NCI-H69 (cell line): ENCODE measurements at regions not wholly inside any gene's neighbourhood (a gene's known extent, or its start where the extent isn't known, plus 50 kb on each side); places are given as distances from the start of the nearest gene placed in this dataset.
"Not testable (repeated sequence)": the region's sequence is repeated elsewhere in the genome, so short reads cannot be mapped to it uniquely, and the experiment has no call there.

Source experiments
- DNase-seq: peaks from one replicate; lab custom pipeline; 2025; lab: John Stamatoyannopoulos, UW

DNA sequence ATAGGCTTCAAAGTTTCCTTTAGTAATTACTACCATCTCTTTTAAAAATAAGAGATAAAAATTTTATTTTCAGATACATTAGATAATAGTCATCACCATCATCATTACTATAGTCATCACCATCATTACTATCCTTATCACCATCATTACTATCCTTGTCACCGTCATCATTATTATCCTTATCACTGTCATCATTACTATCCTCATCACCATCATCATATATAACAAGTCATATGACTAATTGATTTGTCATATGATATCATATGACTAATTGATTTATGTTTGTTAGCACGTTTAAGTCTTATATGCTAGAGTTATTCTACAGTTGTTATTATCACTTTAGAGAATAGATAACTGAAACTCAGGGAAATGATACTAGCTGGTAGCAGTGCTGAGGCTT, 382.1 kb upstream of the CDH18 start:
- DNase-seq, result no peak

GRCh38 chr5:20369518-20369885, 381.5 kb upstream of the CDH18 start:
- no peak for DNase-seq

- peak; percentile 49 for DNase-seq
Observed at GRCh38 chr5:20368571-20369517, 380.8 kb upstream of the CDH18 start.

DNA sequence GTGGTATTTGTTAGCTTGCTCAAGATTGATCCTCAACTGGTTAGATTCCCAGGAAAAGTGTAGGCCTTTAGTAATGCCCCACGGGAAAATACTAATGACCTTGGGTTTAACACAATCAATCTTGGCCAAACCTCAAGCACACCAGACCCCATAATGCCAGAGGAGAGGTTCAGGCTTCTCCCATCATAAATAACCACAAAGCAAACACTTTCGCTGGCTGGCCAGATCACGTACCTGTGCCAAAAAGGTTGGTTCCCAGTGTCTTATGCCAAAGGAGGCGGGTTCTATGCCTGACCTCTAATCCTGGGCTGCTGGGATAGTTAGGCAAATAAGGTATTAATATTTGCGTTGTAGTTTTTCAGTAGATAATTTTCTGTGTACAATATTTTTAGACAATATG, 379.2 kb upstream of the CDH18 start:
- peak; percentile 92 for DNase-seq

GRCh38 chr5:20360263-20360662, 372.3 kb upstream of the CDH18 start:
- DNase-seq, result peak; percentile 96

GRCh38 chr5:20359377-20359776, 371.4 kb upstream of the CDH18 start:
- peak; percentile 38 for DNase-seq

- DNase-seq, result peak; percentile 78
Observed at GRCh38 chr5:20353499-20353898, 365.5 kb upstream of the CDH18 start.

- no peak for DNase-seq
Observed at GRCh38 chr5:20351849-20352248, 363.8 kb upstream of the CDH18 start.

GRCh38 chr5:20348321-20348720, 360.3 kb upstream of the CDH18 start:
- no peak for DNase-seq

DNA sequence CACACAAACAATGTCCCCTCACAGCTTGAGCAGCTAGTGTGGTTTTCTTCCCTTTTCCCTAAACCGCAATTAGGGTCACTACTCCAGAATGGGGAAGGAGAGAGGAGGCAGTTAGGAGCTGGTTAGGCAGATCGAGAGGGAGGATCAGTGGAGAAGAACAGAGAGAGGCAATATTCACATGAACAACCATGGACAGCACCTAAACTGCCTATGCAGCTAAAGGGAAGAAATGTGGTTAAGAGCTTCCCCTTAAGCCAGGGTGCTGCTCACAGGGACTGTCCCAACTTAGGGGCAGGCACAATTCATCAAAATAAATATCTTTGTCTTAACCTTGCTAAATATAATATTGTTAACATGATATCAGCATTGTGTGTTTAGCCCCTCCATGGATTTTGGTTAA, 359.3 kb upstream of the CDH18 start:
- no peak for DNase-seq

DNA sequence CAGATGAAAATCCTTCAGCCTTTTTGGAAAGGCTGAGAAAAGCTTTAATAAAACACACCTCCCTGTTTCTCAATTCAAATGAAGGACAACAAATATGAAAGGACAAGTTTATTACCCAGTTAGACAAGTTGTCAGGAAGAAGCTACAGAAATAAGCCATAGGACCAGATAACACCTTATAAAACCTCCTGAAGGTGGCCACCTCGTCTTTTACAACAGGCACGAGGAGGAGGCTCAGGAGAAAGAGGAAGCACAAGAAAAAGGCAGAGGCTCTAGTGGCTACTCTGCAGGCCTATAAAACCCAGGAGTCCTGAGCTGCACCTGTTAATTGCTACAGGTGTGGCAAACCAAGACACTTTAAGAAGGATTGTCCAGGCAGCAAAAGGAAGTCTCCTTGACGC, 352.1 kb upstream of the CDH18 start:
- peak; percentile 45 for DNase-seq

DNA sequence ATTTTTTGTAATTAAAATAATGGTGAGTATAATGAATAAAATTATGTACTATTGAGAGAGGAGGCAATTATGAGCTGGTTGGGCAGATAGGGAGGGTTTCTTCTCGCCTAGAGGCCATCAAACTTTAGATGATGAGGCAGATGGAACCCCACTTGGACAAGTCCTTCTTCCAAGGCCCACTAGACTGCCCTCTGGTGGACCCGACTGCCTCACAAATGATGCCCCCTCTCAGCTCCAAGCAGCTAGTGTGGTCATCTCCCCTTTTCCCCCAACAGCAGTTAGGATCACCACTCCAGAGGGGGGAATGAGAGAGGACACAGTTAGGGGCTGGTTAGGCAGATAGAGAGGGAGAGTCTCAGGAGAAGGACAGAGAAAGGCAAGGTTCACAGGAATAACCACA, 348.0 kb upstream of the CDH18 start:
- peak; percentile 22 for DNase-seq

DNA sequence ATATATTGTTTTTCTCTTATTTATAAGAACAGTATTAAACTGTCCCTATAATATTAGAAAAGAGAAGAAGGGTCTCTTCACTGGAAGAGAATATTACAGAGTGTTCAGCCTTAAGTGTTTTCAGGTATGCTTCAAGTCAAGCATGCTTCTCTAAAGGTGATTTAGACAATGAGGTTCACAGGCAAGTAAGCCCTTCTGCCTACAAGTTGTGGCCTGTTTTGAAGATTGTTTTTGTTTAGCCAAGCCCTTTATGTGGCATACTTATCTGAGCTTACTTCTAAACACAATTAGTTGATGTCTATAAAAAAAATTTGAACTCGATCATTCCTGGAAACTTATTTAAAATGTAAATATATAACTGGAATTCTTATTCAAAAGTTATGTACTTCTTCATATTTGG, 343.8 kb upstream of the CDH18 start:
- DNase-seq, result no peak

GRCh38 chr5:20323323-20323722, 335.3 kb upstream of the CDH18 start:
- DNase-seq, result no peak

DNA sequence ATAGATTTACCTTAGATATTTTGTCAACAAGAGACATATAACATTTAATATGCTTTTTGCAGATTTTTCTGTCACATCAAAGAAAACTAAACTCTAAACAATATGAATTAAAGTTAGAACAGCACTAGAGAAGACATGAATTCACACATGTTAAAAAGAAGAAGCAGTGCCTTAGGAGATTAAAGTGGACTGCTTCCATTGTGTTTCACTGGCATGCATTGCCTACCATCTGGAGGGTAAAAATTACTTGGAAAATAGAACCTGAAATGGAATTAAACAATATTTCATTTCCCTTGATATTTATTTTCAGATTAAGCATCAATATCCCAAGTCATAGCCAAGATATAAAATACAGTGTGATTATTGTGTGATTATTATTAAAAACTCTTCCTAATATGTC, 319.4 kb upstream of the CDH18 start:
- DNase-seq, result no peak

DNA sequence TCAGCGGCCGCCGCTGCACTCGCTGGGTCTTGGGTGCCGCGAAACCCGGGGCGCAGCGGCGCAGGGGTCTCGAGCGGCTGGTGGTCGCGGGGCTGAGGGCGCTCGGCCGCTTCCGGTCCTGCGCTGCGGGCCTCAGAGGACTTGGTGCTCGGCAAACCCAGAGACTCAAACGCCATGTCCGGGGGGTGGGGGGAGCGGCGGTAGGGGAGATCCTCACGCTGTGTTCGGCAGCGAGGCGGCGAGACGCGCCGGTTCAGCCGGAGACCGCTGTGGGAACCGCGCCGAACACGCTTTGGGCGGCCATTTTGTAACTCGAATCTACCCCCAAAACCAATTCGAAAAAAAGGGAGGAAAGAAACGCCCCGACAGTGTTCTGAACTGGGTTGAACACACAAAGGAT, 317.5 kb upstream of the CDH18 start:
- no peak for DNase-seq

- not testable (repeated sequence) for DNase-seq
Observed at GRCh38 chr5:20304570-20304969, 316.6 kb upstream of the CDH18 start.

GRCh38 chr5:20300110-20300509, 312.1 kb upstream of the CDH18 start:
- no peak for DNase-seq

- no peak for DNase-seq
Observed at GRCh38 chr5:20294696-20295095, 306.7 kb upstream of the CDH18 start.

DNA sequence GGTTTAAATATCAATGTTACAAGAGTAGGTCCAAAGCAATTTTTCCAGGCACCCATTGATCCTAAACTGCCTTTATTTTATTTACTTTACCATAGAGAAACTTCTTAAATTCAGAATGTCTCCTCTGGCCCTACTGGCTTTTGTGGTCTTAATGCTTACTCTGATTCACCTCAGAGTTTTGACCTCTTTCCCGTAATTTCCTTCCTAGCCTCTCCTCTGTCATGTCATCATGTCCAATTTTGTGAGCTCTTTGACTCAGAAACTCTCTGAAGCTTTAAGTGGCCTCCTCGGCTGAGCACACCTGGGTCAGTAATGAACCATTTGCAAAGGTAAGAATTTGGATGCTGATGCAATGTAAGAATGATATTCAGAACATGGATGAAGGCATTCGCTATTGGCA, 303.8 kb upstream of the CDH18 start:
- no peak for DNase-seq

- DNase-seq, result no peak
Observed at GRCh38 chr5:20287640-20288039, 299.6 kb upstream of the CDH18 start.

DNA sequence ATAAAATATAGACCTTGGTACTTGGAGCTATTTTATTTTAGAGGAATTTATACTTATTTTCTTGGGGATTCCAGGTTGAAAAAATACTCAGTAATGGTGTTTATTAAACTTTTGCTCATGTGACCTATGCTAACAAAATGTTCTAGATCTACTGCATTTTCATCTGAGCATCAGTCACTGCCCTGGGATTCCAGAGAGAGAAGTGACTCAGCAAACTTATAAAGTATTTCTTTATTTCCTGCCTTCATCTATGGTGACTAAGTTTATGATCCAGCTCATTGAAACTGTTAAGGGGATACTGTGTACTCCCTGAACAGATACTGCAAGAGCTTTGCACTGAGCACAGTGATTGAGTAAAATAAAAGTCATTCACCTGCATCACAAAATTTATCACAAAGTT, 298.5 kb upstream of the CDH18 start:
- DNase-seq, result no peak

DNA sequence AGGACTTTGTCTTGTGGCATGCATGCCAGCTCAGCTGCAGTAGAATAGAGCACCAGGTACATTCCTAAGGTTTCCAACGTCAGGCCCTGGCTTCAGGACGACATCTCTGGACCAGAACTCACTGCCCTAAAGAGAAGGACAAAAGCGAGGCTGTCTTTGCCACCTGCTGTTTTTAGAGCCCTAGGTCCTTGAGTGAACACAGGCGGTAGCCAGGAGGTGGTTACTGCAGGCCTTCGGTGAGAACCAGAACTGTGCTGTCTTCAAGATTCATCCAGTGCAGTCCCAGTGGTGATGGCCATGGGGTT, 288.9 kb upstream of the CDH18 start:
- DNase-seq, result no peak
